ENCODE measurements at regions not wholly inside any gene's neighbourhood (a gene's known extent, or its start where the extent isn't known, plus 50 kb on each side); places are given as distances from the start of the nearest gene placed in this dataset.

DNA sequence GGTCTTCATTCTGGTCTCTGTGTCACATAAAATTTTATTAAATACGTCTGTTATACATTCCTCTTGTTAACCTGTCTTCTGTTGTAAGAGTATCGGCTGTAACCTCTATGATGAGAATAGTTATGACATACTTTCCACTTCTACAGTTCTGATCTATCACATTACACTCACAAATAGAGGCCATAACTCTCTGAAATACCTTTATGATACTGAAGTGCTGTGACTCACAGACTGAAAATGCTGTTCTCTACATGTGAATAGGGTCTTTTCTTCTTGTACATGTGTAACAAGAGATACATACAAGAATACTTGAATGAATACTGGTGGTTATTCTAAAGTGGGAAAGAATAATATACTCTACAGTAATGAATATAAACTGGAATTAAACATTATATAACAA is 1047.6 kb downstream of the TECRL start:
- Histone ChIP-seq H3K79me2 (ENCODE audit: control insufficient read depth, insufficient read depth, low read length) (no peaks in the 10 kb centered on the region), H3K27ac (ENCODE audit: control insufficient read depth, insufficient read depth) (no peak overlapping the region), H3K4me2 (ENCODE audit: control insufficient read depth, insufficient read depth) (no peak overlapping the region), H3K27me3 (replicated peaks in 1 of 2; ENCODE audit: control insufficient read depth in 2 of 2, insufficient read depth in 2 of 2, low read length in 1 of 2) (no peaks in the 10 kb centered on the region), H3K9ac (ENCODE audit: control insufficient read depth, insufficient read depth, low read length) (no peak overlapping the region), H4K20me1 (ENCODE audit: control insufficient read depth, insufficient read depth) (no peaks in the 10 kb centered on the region), H2AFZ (ENCODE audit: control insufficient read depth, low read depth, low read length) (no peak overlapping the region), H3K4me1 (ENCODE audit: control insufficient read depth, insufficient read depth, low read length) (no peaks in the 10 kb centered on the region), H3K4me3 (no peak overlapping the region), H3K9me3 (replicated peaks; ENCODE audit: control insufficient read depth, insufficient read depth, low read length) (no peaks in the 10 kb centered on the region), H3K36me3 (ENCODE audit: control insufficient read depth in 2 of 2, insufficient read depth in 2 of 2, low read length in 1 of 2) (no peaks in the 10 kb centered on the region)
- RAD21 ChIA-PET (ENCODE audit: unreplicated experiment) = no interaction called here
- ATAC-seq = no peak
- SMC1A ChIA-PET (ENCODE audit: uncharacterized antibody, unreplicated experiment) = no interaction called here
- no TSS peak for BruUV-seq (replicated peaks)
- TF ChIP-seq RELA (IDR thresholded peaks at IDR 0.05; ENCODE audit: borderline replicate concordance, partially characterized antibody) (no peak), RB1 (IDR thresholded peaks at IDR 0.05; ENCODE audit: borderline replicate concordance) (no peak), RUNX3 (IDR thresholded peaks at IDR 0.05; ENCODE audit: low read length) (no peak), CHD4 (IDR thresholded peaks at IDR 0.05) (no peak), TCF7 (IDR thresholded peaks at IDR 0.05; ENCODE audit: borderline replicate concordance) (no peak), CBFB (IDR thresholded peaks at IDR 0.05; ENCODE audit: low read depth) (no peak), PML (IDR thresholded peaks at IDR 0.05; ENCODE audit: low read length) (no peak), SRF (IDR thresholded peaks at IDR 0.05; ENCODE audit: low read depth in 2 of 2, low read length in 2 of 2) (no peak), SMARCA5 (IDR thresholded peaks at IDR 0.05) (no peak), CHD2 (IDR thresholded peaks at IDR 0.05; ENCODE audit: borderline replicate concordance, low read depth, low read length) (no peak), SREBF2 (IDR thresholded peaks at IDR 0.05; ENCODE audit: low read length) (no peak), KDM1A (IDR thresholded peaks at IDR 0.05; ENCODE audit: borderline replicate concordance) (no peak), NRF1 (conservative IDR thresholded peaks at IDR 0.05; ENCODE audit: low read depth, low read length) (no peak), SIN3A (IDR thresholded peaks at IDR 0.05; ENCODE audit: low read depth, low read length) (no peak), POLR2AphosphoS5 (IDR thresholded peaks at IDR 0.05; ENCODE audit: low read length) (no peak)
- TF ChIP-seq, protein P1, sequence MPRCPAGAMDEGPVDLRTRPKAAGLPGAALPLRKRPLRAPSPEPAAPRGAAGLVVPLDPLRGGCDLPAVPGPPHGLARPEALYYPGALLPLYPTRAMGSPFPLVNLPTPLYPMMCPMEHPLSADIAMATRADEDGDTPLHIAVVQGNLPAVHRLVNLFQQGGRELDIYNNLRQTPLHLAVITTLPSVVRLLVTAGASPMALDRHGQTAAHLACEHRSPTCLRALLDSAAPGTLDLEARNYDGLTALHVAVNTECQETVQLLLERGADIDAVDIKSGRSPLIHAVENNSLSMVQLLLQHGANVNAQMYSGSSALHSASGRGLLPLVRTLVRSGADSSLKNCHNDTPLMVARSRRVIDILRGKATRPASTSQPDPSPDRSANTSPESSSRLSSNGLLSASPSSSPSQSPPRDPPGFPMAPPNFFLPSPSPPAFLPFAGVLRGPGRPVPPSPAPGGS (IDR thresholded peaks at IDR 0.05; ENCODE audit: borderline replicate concordance, insufficient read depth, low read depth, low read length, poor library complexity, severe bottlenecking) = no peak
- TF ChIP-seq, protein P2, sequence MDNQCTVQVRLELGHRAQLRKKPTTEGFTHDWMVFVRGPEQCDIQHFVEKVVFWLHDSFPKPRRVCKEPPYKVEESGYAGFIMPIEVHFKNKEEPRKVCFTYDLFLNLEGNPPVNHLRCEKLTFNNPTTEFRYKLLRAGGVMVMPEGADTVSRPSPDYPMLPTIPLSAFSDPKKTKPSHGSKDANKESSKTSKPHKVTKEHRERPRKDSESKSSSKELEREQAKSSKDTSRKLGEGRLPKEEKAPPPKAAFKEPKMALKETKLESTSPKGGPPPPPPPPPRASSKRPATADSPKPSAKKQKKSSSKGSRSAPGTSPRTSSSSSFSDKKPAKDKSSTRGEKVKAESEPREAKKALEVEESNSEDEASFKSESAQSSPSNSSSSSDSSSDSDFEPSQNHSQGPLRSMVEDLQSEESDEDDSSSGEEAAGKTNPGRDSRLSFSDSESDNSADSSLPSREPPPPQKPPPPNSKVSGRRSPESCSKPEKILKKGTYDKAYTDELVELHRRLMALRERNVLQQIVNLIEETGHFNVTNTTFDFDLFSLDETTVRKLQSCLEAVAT (IDR thresholded peaks at IDR 0.05) = no peak
- TF ChIP-seq, protein P3, sequence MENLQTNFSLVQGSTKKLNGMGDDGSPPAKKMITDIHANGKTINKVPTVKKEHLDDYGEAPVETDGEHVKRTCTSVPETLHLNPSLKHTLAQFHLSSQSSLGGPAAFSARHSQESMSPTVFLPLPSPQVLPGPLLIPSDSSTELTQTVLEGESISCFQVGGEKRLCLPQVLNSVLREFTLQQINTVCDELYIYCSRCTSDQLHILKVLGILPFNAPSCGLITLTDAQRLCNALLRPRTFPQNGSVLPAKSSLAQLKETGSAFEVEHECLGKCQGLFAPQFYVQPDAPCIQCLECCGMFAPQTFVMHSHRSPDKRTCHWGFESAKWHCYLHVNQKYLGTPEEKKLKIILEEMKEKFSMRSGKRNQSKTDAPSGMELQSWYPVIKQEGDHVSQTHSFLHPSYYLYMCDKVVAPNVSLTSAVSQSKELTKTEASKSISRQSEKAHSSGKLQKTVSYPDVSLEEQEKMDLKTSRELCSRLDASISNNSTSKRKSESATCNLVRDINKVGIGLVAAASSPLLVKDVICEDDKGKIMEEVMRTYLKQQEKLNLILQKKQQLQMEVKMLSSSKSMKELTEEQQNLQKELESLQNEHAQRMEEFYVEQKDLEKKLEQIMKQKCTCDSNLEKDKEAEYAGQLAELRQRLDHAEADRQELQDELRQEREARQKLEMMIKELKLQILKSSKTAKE (IDR thresholded peaks at IDR 0.05; ENCODE audit: low read depth, poor library complexity, severe bottlenecking) = no peak
- TF ChIP-seq, protein P4, sequence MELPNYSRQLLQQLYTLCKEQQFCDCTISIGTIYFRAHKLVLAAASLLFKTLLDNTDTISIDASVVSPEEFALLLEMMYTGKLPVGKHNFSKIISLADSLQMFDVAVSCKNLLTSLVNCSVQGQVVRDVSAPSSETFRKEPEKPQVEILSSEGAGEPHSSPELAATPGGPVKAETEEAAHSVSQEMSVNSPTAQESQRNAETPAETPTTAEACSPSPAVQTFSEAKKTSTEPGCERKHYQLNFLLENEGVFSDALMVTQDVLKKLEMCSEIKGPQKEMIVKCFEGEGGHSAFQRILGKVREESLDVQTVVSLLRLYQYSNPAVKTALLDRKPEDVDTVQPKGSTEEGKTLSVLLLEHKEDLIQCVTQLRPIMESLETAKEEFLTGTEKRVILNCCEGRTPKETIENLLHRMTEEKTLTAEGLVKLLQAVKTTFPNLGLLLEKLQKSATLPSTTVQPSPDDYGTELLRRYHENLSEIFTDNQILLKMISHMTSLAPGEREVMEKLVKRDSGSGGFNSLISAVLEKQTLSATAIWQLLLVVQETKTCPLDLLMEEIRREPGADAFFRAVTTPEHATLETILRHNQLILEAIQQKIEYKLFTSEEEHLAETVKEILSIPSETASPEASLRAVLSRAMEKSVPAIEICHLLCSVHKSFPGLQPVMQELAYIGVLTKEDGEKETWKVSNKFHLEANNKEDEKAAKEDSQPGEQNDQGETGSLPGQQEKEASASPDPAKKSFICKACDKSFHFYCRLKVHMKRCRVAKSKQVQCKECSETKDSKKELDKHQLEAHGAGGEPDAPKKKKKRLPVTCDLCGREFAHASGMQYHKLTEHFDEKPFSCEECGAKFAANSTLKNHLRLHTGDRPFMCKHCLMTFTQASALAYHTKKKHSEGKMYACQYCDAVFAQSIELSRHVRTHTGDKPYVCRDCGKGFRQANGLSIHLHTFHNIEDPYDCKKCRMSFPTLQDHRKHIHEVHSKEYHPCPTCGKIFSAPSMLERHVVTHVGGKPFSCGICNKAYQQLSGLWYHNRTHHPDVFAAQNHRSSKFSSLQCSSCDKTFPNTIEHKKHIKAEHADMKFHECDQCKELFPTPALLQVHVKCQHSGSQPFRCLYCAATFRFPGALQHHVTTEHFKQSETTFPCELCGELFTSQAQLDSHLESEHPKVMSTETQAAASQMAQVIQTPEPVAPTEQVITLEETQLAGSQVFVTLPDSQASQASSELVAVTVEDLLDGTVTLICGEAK (IDR thresholded peaks at IDR 0.05; ENCODE audit: borderline replicate concordance) = no peak
- POLR2A ChIA-PET = no interaction called here
- in situ Hi-C loops (cut with MboI) = no loop called here
- intact Hi-C loops (cut with micrococcal nuclease; ENCODE audit: unreplicated experiment) = no loop called here
- no peak for FAIRE-seq
- CTCF ChIA-PET = no interaction called here
- WGBS (ENCODE audit: insufficient coverage, insufficient replicate concordance, low lambda C conversion rate, missing lambda C conversion rate) = 51% methylated on average over 2 of the region's 2 CpGs
- DNase-seq (ENCODE audit: low read depth, low spot score) = no peak

Measured in GM12878 (cell line).